Neural progenitor cell (in vitro differentiated cells): ENCODE measurements at regions not wholly inside any gene's neighbourhood (a gene's known extent, or its start where the extent isn't known, plus 50 kb on each side); places are given as distances from the start of the nearest gene placed in this dataset.

Experiments
- CTCF ChIP-seq: fragments of 200-600 bp; sonication (generic); IDR thresholded peaks from 2 replicates; pipeline ENCODE4 v1.5.1; 2017; ENCODE audit warnings: antibody characterized with exemption, mild to moderate bottlenecking
- EZH2 ChIP-seq: fragments of 200-600 bp; sonication (generic); IDR thresholded peaks from 2 replicates; pipeline ENCODE4 v1.6.1; 2017; ENCODE audit warnings: antibody characterized with exemption, mild to moderate bottlenecking, moderate library complexity
- EZH2phosphoT487 ChIP-seq: fragments of 200-600 bp; sonication (generic); IDR thresholded peaks from 2 replicates; pipeline ENCODE4 v1.6.1; 2017; ENCODE audit warnings: antibody characterized with exemption

GRCh38 chr16:9186061-9186460, 94.6 kb downstream of the HAPSTR1 start:
- TF ChIP-seq EZH2 (no peak), CTCF (no peak), EZH2phosphoT487 (no peak)
